HFFc6 (cell line): ENCODE measurements at regions not wholly inside any gene's neighbourhood (a gene's known extent, or its start where the extent isn't known, plus 50 kb on each side); places are given as distances from the start of the nearest gene placed in this dataset.

Source experiments
- DNase-seq: peaks from one replicate; pipeline ENCODE4 v3.0.0-alpha.2; 2018
- H3K27ac Mint-ChIP-seq: 2 replicates; pipeline ENCODE4 v1.8.0; 2020; ENCODE audit warnings: mild to moderate bottlenecking, mixed read lengths
- H3K27me3 Mint-ChIP-seq: 2 replicates; pipeline ENCODE4 v1.8.0; 2021; ENCODE audit warnings: mild to moderate bottlenecking, moderate library complexity, mixed read lengths; ENCODE audit not compliant: insufficient read depth
- H3K36me3 Mint-ChIP-seq: 2 replicates; pipeline ENCODE4 v1.8.0; 2021; ENCODE audit warnings: low read depth, mixed read lengths
- H3K4me1 Mint-ChIP-seq: 2 replicates; pipeline ENCODE4 v1.8.0; 2020; ENCODE audit warnings: low read depth, mixed read lengths
- H3K4me3 Mint-ChIP-seq: 2 replicates; pipeline ENCODE4 v1.8.0; 2020; ENCODE audit warnings: mild to moderate bottlenecking, moderate library complexity, mixed read lengths
- H3K9me3 Mint-ChIP-seq: 2 replicates; pipeline ENCODE4 v1.8.0; 2020; ENCODE audit warnings: mild to moderate bottlenecking, mixed read lengths
- CTCF ChIP-seq: fragments of 200-600 bp; sonication (generic); IDR thresholded peaks from 2 replicates; pipeline ENCODE4 v1.5.0; 2021; ENCODE audit warnings: antibody characterized with exemption, mild to moderate bottlenecking

- no peak for DNase-seq
- H3K27me3 Mint-ChIP-seq: no peaks in the 10 kb centered on the region
- no peaks in the 10 kb centered on the region for H3K4me1 Mint-ChIP-seq
- no peak overlapping the region for H3K4me3 Mint-ChIP-seq
- H3K36me3 Mint-ChIP-seq: no peaks in the 10 kb centered on the region
- no peak overlapping the region for H3K27ac Mint-ChIP-seq
- no peak for TF ChIP-seq CTCF
- peaks cover 15% of the 10 kb centered on the region for H3K9me3 Mint-ChIP-seq
These were observed 1669.7 kb upstream of the LRRTM1 start for GRCh38 chr2:81974216-81974615.

GRCh38 chr2:81942876-81943275 is 1638.3 kb upstream of the LRRTM1 start:
- DNase-seq: no peak
- Mint-ChIP-seq H3K36me3 (no peaks in the 10 kb centered on the region), H3K4me3 (no peak overlapping the region), H3K27me3 (no peaks in the 10 kb centered on the region), H3K9me3 (peaks cover 27% of the 10 kb centered on the region), H3K4me1 (no peaks in the 10 kb centered on the region), H3K27ac (no peak overlapping the region)
- no peak for TF ChIP-seq CTCF

GRCh38 chr2:81942136-81942680 is 1637.7 kb upstream of the LRRTM1 start:
- DNase-seq: no peak
- H3K4me3 Mint-ChIP-seq: no peak overlapping the region
- TF ChIP-seq CTCF: no peak
- H3K27me3 Mint-ChIP-seq: no peaks in the 10 kb centered on the region
- H3K27ac Mint-ChIP-seq: no peak overlapping the region
- no peaks in the 10 kb centered on the region for H3K4me1 Mint-ChIP-seq
- no peaks in the 10 kb centered on the region for H3K36me3 Mint-ChIP-seq
- peaks cover 24% of the 10 kb centered on the region for H3K9me3 Mint-ChIP-seq

- Mint-ChIP-seq H3K36me3 (no peaks in the 10 kb centered on the region), H3K27me3 (no peaks in the 10 kb centered on the region), H3K4me1 (no peaks in the 10 kb centered on the region), H3K4me3 (no peak overlapping the region), H3K9me3 (peaks cover 12% of the 10 kb centered on the region), H3K27ac (no peak overlapping the region)
- DNase-seq: no peak
- TF ChIP-seq CTCF: no peak
These were observed 1635.9 kb upstream of the LRRTM1 start for GRCh38 chr2:81940266-81940955.

- H3K4me1 Mint-ChIP-seq: no peaks in the 10 kb centered on the region
- peaks cover 9% of the 10 kb centered on the region for H3K9me3 Mint-ChIP-seq
- H3K36me3 Mint-ChIP-seq: peaks cover 8% of the 10 kb centered on the region; the same call in 1 of the 2 replicates
- H3K4me3 Mint-ChIP-seq: no peak overlapping the region
- H3K27me3 Mint-ChIP-seq: no peaks in the 10 kb centered on the region
- H3K27ac Mint-ChIP-seq: no peak overlapping the region
- no peak for TF ChIP-seq CTCF
- DNase-seq: no peak
These were observed 1633.4 kb upstream of the LRRTM1 start for GRCh38 chr2:81937944-81938343.
